PC-3 (cell line): ENCODE measurements at regions not wholly inside any gene's neighbourhood (a gene's known extent, or its start where the extent isn't known, plus 50 kb on each side); places are given as distances from the start of the nearest gene placed in this dataset.

Experiments
- ATAC-seq: fragments of 200-7000 bp; cut with Tn5 transposase; 2 replicates; pipeline ENCODE4 v1.9.1; 2020; ENCODE audit warnings: mild to moderate bottlenecking, moderate library complexity
- BruUV-seq: library from RNA; stranded (reverse); fragments of 400-500 nt; replicated peaks from 2 replicates; lab custom pipeline; 2021; lab: Mats Ljungman, UMichigan
- CTCF ChIA-PET: fragments of 300-600 bp; sonication (Branson Sonifier 250); formaldehyde crosslinking; loops from one replicate; lab custom pipeline; 2022; ENCODE audit warnings: antibody characterized with exemption; lab: Charles Lee
- POLR2A ChIA-PET: fragments of 300-600 bp; sonication (Branson Sonifier 250); formaldehyde crosslinking; loops from one replicate; lab custom pipeline; 2022; ENCODE audit warnings: antibody characterized with exemption; ENCODE audit not compliant: unreplicated experiment; lab: Charles Lee
- DNase-seq: peaks from one replicate; pipeline ENCODE4 v3.0.0-alpha.2; 2015
- H2AFZ ChIP-seq: fragments of 300-600 bp; sonication (generic); 2 replicates; pipeline ENCODE4 v1.6.0; 2016; ENCODE audit warnings: antibody characterized with exemption, low read length
- H3F3A ChIP-seq: fragments of 300-600 bp; sonication (generic); one replicate; pipeline ENCODE4 v1.6.0; 2017; ENCODE audit warnings: antibody characterized with exemption, low read length, control low read depth, mild to moderate bottlenecking; ENCODE audit not compliant: unreplicated experiment
- H3K27ac ChIP-seq: fragments of 300-600 bp; sonication (generic); 2 replicates; pipeline ENCODE4 v1.5.1; 2016; ENCODE audit warnings: mild to moderate bottlenecking, low read length
- H3K27me3 ChIP-seq: fragments of 300-600 bp; sonication (generic); 2 replicates; pipeline ENCODE4 v1.6.1; 2016; ENCODE audit warnings: low read length, mixed read lengths
- H3K36me3 ChIP-seq: fragments of 300-600 bp; sonication (generic); 2 replicates; pipeline ENCODE4 v1.6.1; 2016; ENCODE audit warnings: low read depth, mixed run types, low read length, mixed read lengths
- H3K4me1 ChIP-seq: fragments of 300-600 bp; sonication (generic); 2 replicates; pipeline ENCODE4 v1.5.1; 2016; ENCODE audit warnings: low read length; ENCODE audit not compliant: insufficient read depth
- H3K4me2 ChIP-seq: fragments of 300-600 bp; sonication (generic); 2 replicates; pipeline ENCODE4 v1.6.0; 2016; ENCODE audit warnings: low read length
- H3K4me3 ChIP-seq: fragments of 300-600 bp; sonication (generic); 2 replicates; pipeline ENCODE4 v1.5.1; 2016; ENCODE audit warnings: mild to moderate bottlenecking, low read length, mixed read lengths
- H3K79me2 ChIP-seq: fragments of 300-600 bp; sonication (generic); 2 replicates; pipeline ENCODE4 v1.6.1; 2017; ENCODE audit warnings: low read length, mixed read lengths
- H3K9ac ChIP-seq: fragments of 300-600 bp; sonication (generic); 2 replicates; pipeline ENCODE4 v1.6.0; 2016; ENCODE audit warnings: mild to moderate bottlenecking, low read length
- H3K9me2 ChIP-seq: fragments of 300-600 bp; sonication (generic); replicated peaks from 2 replicates; pipeline ENCODE4 v1.6.1; 2016; ENCODE audit warnings: mixed run types, low read length, mixed read lengths
- H3K9me3 ChIP-seq: fragments of 300-600 bp; sonication (generic); 2 replicates; pipeline ENCODE4 v1.6.1; 2016; ENCODE audit warnings: low read length, mixed read lengths
- H4K20me1 ChIP-seq: fragments of 300-600 bp; sonication (generic); 2 replicates; pipeline ENCODE4 v1.6.1; 2016; ENCODE audit warnings: low read length, mixed read lengths
- CTCF ChIP-seq: fragments of 300-600 bp; sonication (generic); conservative IDR thresholded peaks from 2 replicates; pipeline ENCODE4 v1.5.1; 2017; ENCODE audit warnings: antibody characterized with exemption, low read depth, mild to moderate bottlenecking, low read length
- EZH2 ChIP-seq: fragments of 300-600 bp; sonication (generic); IDR thresholded peaks from one replicate; pipeline ENCODE4 v1.6.1; 2017; ENCODE audit warnings: antibody characterized with exemption, mild to moderate bottlenecking, low read length; ENCODE audit not compliant: unreplicated experiment
- EZH2phosphoT487 ChIP-seq: fragments of 300-600 bp; sonication (generic); IDR thresholded peaks from 2 replicates; pipeline ENCODE4 v1.6.1; 2018; ENCODE audit warnings: mild to moderate bottlenecking, antibody characterized with exemption, low read length, borderline replicate concordance
- intact Hi-C: fragments of 100-400 bp; cut with micrococcal nuclease; formaldehyde crosslinking; loops from 2 replicates; pipeline ENCODE4 v1.9.0; 2023

- no peak overlapping the region for H3K27ac ChIP-seq
- no peaks in the 10 kb centered on the region for H3K9me3 ChIP-seq
- TF ChIP-seq EZH2 (no peak), EZH2phosphoT487 (no peak), CTCF (no peak)
- ChIA-PET CTCF (no interaction called here), POLR2A (no interaction called here)
- no peaks in the 10 kb centered on the region for H3F3A ChIP-seq
- BruUV-seq = no TSS peak
- no peaks in the 10 kb centered on the region for H4K20me1 ChIP-seq
- no peaks in the 10 kb centered on the region for H3K79me2 ChIP-seq
- no peak overlapping the region for H2AFZ ChIP-seq
- H3K9ac ChIP-seq = no peak overlapping the region
- no peaks in the 10 kb centered on the region for H3K9me2 ChIP-seq
- no peak overlapping the region for H3K4me2 ChIP-seq
- ATAC-seq = no peak
- intact Hi-C loops = loop anchor here (5.0 kb wide), 1 partner anchor 138 kb away; no protein-coding TSS in a partner anchor
- H3K4me1 ChIP-seq = peaks cover 13% of the 10 kb centered on the region; the same call in 1 of the 2 replicates
- DNase-seq = no peak
- no peak overlapping the region for H3K4me3 ChIP-seq
- no peaks in the 10 kb centered on the region for H3K36me3 ChIP-seq
- no peaks in the 10 kb centered on the region for H3K27me3 ChIP-seq
Measured at GRCh38 chr5:88144219-88145001, 124.2 kb downstream of the TMEM161B start.

GRCh38 chr5:88143693-88144218 is 124.9 kb downstream of the TMEM161B start:
- H3F3A ChIP-seq = no peaks in the 10 kb centered on the region
- no peaks in the 10 kb centered on the region for H3K27me3 ChIP-seq
- TF ChIP-seq EZH2phosphoT487 (no peak), CTCF (no peak), EZH2 (no peak)
- H3K9me2 ChIP-seq = no peaks in the 10 kb centered on the region
- no peak overlapping the region for H3K9ac ChIP-seq
- ChIA-PET POLR2A (no interaction called here), CTCF (no interaction called here)
- H2AFZ ChIP-seq = no peak overlapping the region
- no peaks in the 10 kb centered on the region for H3K9me3 ChIP-seq
- no peak overlapping the region for H3K4me2 ChIP-seq
- H4K20me1 ChIP-seq = no peaks in the 10 kb centered on the region
- ATAC-seq = no peak
- no peaks in the 10 kb centered on the region for H3K79me2 ChIP-seq
- no TSS peak for BruUV-seq
- H3K36me3 ChIP-seq = no peaks in the 10 kb centered on the region
- H3K4me3 ChIP-seq = no peak overlapping the region
- DNase-seq = no peak
- intact Hi-C loops = loop anchor here (5.0 kb wide), 1 partner anchor 139 kb away; no protein-coding TSS in a partner anchor
- no peak overlapping the region for H3K27ac ChIP-seq
- H3K4me1 ChIP-seq = peaks cover 13% of the 10 kb centered on the region; the same call in 1 of the 2 replicates
